ENCODE measurements at regions not wholly inside any gene's neighbourhood (a gene's known extent, or its start where the extent isn't known, plus 50 kb on each side); places are given as distances from the start of the nearest gene placed in this dataset.

GRCh38 chr3:162847511-162847910 lies 1350.9 kb downstream of the OTOL1 start:
- no peak overlapping the region for H3K4me2 ChIP-seq (ENCODE audit: insufficient read depth, low read length)
- no peak for FAIRE-seq
- H3K4me1 ChIP-seq (replicated peaks in 1 of 2; ENCODE audit: control insufficient read depth in 2 of 2, insufficient read depth in 2 of 2, low read length in 2 of 2) = no peaks in the 10 kb centered on the region
- ChIA-PET CTCF (ENCODE audit: low intra/inter-chr PET ratio) (no interaction called here), POLR2A (no interaction called here)
- ATAC-seq = no peak
- no peak overlapping the region for H3K4me3 ChIP-seq
- TF ChIP-seq MAZ (CRISPR knock-in tag; conservative IDR thresholded peaks at IDR 0.05 in 1 of 2, IDR thresholded peaks at IDR 0.05 in 1 of 2) (no peak), ZNF217 (CRISPR knock-in tag; IDR thresholded peaks at IDR 0.05) (no peak), YBX1 (IDR thresholded peaks at IDR 0.05) (no peak), RBM34 (IDR thresholded peaks at IDR 0.05; ENCODE audit: borderline replicate concordance, insufficient read depth, low read length) (no peak), ZNF696 (CRISPR knock-in tag; conservative IDR thresholded peaks at IDR 0.05) (no peak), BRD4 (IDR thresholded peaks at IDR 0.05) (no peak), EZH2 (IDR thresholded peaks at IDR 0.05; ENCODE audit: borderline replicate concordance, low read depth, low read length) (no peak), XRCC4 (IDR thresholded peaks at IDR 0.05; ENCODE audit: extremely low read depth, insufficient read depth, insufficient read length) (no peak), NFXL1 (CRISPR knock-in tag; IDR thresholded peaks at IDR 0.05) (no peak), ZNF174 (CRISPR knock-in tag; IDR thresholded peaks at IDR 0.05) (no peak), HIVEP1 (CRISPR knock-in tag; IDR thresholded peaks at IDR 0.05) (no peak), SIX5 (IDR thresholded peaks at IDR 0.05; ENCODE audit: borderline replicate concordance in 1 of 2, insufficient read depth in 1 of 2, low read depth in 1 of 2, low read length in 2 of 2) (no peak), BCL6 (CRISPR knock-in tag; IDR thresholded peaks at IDR 0.05) (no peak), CTCFL (IDR thresholded peaks at IDR 0.05; ENCODE audit: borderline replicate concordance, insufficient read depth, low read depth, low read length, poor library complexity, severe bottlenecking) (no peak), FOXJ2 (tag; IDR thresholded peaks at IDR 0.05) (no peak), EHMT2 (IDR thresholded peaks at IDR 0.05) (no peak), BRF2 (IDR thresholded peaks at IDR 0.05; ENCODE audit: borderline replicate concordance, insufficient read depth, insufficient read length) (no peak)
- DNase-seq (ENCODE audit: extremely low read depth in 1 of 4, low spot score in 3 of 4) = no peak
- H3K27ac ChIP-seq (ENCODE audit: extremely low read depth, low read depth, low read length) = no peak overlapping the region
- intact Hi-C loops (cut with micrococcal nuclease) = no loop called here
- no peaks in the 10 kb centered on the region for H4K20me1 ChIP-seq (replicated peaks; ENCODE audit: control insufficient read depth, insufficient read depth, low read length)
- no TSS peak for BruUV-seq (replicated peaks)
- no peaks in the 10 kb centered on the region for H3K9me1 ChIP-seq (ENCODE audit: control insufficient read depth, insufficient read depth, low read length)
- H3K79me2 ChIP-seq (ENCODE audit: control insufficient read depth, insufficient read depth, low read length) = no peaks in the 10 kb centered on the region
- no peaks in the 10 kb centered on the region; the same call in 1 of the 2 replicates for H3K9me3 ChIP-seq (replicated peaks; ENCODE audit: control insufficient read depth, insufficient read depth, low read depth, low read length)
- no peak overlapping the region for H2AFZ ChIP-seq (ENCODE audit: low read depth, low read length)
- H3K36me3 ChIP-seq (ENCODE audit: control insufficient read depth, insufficient read depth, low read length) = no peaks in the 10 kb centered on the region
- in situ Hi-C loops (cut with MboI) = no loop called here
- H3K27me3 ChIP-seq (ENCODE audit: control insufficient read depth in 2 of 2, insufficient read depth in 2 of 2, low read length in 2 of 2) = no peaks in the 10 kb centered on the region
- H3K9ac ChIP-seq (ENCODE audit: insufficient read depth in 1 of 2, low read depth in 2 of 2, low read length in 2 of 2) = no peak overlapping the region
